ENCODE measurements at regions not wholly inside any gene's neighbourhood (a gene's known extent, or its start where the extent isn't known, plus 50 kb on each side); places are given as distances from the start of the nearest gene placed in this dataset.

DNA sequence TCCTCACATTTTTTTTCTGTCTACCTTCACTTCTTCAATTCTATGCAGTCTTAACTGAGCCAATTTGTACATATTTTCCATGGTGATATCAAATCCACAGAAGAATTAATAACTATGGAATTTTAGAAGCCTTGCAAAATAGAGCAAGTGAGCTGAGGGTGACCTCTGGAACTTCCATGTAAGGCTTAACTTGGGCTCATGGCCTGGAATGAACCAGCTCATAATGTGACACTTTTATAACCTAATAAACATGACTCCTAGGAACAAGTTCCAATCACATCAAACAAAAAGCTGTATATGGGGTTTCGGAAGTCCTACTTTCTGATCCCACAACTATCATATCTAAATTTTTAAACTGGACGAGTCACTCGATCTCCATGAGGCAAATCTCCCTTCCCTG is 232.4 kb downstream of the FOXA2 start:
- Histone ChIP-seq H3K4me1 (peaks cover 0 to 24% (median 0%) of the 10 kb centered on the region in 4 donors), H3K27ac (no peak overlapping the region), H3K27me3 (peaks cover 0 to 3% of the 10 kb centered on the region in 2 donors), H3K36me3 (no peaks in the 10 kb centered on the region), H3K9me3 (no peaks in the 10 kb centered on the region), H3K4me3 (no peak overlapping the region)
- intact Hi-C loops (cut with DNase I; ENCODE audit: low total_unique reads): no loop called here
- no peak for DNase-seq
- TF ChIP-seq, protein P1, sequence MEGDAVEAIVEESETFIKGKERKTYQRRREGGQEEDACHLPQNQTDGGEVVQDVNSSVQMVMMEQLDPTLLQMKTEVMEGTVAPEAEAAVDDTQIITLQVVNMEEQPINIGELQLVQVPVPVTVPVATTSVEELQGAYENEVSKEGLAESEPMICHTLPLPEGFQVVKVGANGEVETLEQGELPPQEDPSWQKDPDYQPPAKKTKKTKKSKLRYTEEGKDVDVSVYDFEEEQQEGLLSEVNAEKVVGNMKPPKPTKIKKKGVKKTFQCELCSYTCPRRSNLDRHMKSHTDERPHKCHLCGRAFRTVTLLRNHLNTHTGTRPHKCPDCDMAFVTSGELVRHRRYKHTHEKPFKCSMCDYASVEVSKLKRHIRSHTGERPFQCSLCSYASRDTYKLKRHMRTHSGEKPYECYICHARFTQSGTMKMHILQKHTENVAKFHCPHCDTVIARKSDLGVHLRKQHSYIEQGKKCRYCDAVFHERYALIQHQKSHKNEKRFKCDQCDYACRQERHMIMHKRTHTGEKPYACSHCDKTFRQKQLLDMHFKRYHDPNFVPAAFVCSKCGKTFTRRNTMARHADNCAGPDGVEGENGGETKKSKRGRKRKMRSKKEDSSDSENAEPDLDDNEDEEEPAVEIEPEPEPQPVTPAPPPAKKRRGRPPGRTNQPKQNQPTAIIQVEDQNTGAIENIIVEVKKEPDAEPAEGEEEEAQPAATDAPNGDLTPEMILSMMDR (IDR thresholded peaks at IDR 0.05): no peak

DNA sequence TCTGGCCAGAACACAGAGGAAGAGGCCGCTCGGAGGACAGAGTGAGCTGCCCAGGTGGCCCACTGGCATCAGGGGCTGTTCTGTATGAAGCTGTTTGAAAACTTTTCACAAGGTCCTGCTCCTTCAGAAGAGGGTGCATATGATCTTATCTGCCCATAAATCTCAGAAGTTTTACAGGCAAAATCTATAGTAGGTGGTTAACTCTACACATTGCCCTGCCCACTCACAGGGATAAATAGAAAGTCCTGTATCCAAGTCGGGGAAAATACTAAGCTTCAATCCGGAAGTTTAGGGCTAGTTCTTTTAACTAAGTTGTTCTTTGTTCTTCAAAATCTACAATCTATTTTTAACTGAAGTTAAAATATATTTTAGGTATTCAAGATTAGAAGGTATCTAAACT is 233.7 kb downstream of the FOXA2 start:
- H3K4me1 ChIP-seq: peaks cover 0 to 24% (median 0%) of the 10 kb centered on the region in 4 donors
- H3K27ac ChIP-seq: no peak overlapping the region
- no peaks in the 10 kb centered on the region for H3K36me3 ChIP-seq
- no peak for DNase-seq
- H3K27me3 ChIP-seq: no peaks in the 10 kb centered on the region
- TF ChIP-seq, protein P1 (IDR thresholded peaks at IDR 0.05): no peak
- no peaks in the 10 kb centered on the region for H3K9me3 ChIP-seq
- no peak overlapping the region for H3K4me3 ChIP-seq
- intact Hi-C loops (cut with DNase I; ENCODE audit: low total_unique reads): no loop called here

DNA sequence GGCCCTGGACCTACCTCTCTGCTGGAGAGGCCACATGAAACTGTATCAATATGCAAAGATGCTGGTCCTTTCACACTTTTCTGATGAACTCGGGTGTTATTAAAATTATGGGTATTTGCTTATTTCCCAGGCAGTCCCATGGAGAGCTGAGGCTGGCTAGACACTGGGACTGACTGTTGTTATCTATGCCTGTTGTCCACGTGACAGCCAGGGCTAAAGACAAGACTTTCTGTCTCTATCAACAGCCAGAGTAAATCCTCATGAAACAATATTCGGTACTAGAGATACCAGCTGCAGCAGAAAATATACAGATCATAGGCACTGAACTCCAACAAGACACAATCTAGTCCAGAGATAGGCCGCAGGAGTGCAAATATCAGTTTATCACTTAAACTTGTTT is 236.4 kb downstream of the FOXA2 start:
- DNase-seq: no peak
- Histone ChIP-seq H3K36me3 (no peaks in the 10 kb centered on the region), H3K4me1 (peaks cover 0 to 24% (median 0%) of the 10 kb centered on the region in 4 donors), H3K9me3 (no peaks in the 10 kb centered on the region), H3K4me3 (no peak overlapping the region), H3K27ac (no peak overlapping the region), H3K27me3 (no peaks in the 10 kb centered on the region)
- TF ChIP-seq, protein P1 (IDR thresholded peaks at IDR 0.05): no peak
- intact Hi-C loops (cut with DNase I; ENCODE audit: low total_unique reads): no loop called here

DNA sequence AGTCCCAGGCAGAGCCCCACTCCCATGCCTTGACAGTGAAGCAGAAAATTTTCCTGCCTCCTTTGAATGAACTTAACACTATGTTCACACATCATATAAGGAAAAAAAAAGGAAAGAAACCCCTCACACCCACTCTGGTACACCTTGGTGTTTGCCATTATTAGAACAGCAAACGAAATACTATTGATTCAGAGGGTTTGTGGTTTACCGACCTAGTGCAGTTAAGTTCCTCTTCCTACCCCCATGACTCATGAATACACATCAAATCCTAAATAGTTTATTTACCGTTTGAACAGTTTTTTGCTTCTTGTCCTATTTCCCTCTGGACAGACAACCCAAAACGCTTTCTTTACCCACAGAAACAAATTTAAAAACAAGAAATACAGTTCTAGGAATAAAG is 237.7 kb downstream of the FOXA2 start:
- Histone ChIP-seq H3K4me3 (no peak overlapping the region), H3K4me1 (peaks cover 0 to 14% (median 0%) of the 10 kb centered on the region in 4 donors), H3K27ac (no peak overlapping the region), H3K27me3 (no peaks in the 10 kb centered on the region), H3K36me3 (no peaks in the 10 kb centered on the region), H3K9me3 (no peaks in the 10 kb centered on the region)
- no peak for DNase-seq
- intact Hi-C loops (cut with DNase I; ENCODE audit: low total_unique reads): no loop called here
- TF ChIP-seq, protein P1 (IDR thresholded peaks at IDR 0.05): no peak

DNA sequence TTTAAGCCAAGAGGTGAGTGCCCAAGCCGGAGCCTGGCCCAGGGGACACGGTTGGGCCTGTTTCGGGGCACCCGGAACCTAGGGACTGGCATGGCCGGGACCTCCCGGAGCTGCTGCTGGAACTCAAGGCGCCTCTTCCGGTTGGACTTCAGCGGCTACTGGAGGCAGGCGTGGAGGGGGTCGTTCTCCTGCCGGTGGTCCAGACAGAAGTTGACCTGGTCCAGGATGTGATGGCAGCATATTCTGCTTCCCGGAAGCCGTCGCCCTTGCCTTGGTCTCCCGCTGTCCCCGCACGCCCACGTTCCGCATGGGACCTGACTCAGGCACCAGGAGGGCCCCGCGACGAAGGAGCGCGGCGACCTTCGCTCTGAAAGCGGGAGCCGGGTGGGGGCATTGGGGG is 240.8 kb downstream of the FOXA2 start:
- intact Hi-C loops (cut with DNase I; ENCODE audit: low total_unique reads): no loop called here
- H3K27ac ChIP-seq: no peak overlapping the region
- H3K4me3 ChIP-seq: no peak overlapping the region
- no peaks in the 10 kb centered on the region for H3K27me3 ChIP-seq
- H3K9me3 ChIP-seq: no peaks in the 10 kb centered on the region
- TF ChIP-seq, protein P1 (IDR thresholded peaks at IDR 0.05): no peak
- peaks cover 0 to 6% (median 0%) of the 10 kb centered on the region in 4 donors for H3K4me1 ChIP-seq
- DNase-seq: no peak
- no peaks in the 10 kb centered on the region for H3K36me3 ChIP-seq

DNA sequence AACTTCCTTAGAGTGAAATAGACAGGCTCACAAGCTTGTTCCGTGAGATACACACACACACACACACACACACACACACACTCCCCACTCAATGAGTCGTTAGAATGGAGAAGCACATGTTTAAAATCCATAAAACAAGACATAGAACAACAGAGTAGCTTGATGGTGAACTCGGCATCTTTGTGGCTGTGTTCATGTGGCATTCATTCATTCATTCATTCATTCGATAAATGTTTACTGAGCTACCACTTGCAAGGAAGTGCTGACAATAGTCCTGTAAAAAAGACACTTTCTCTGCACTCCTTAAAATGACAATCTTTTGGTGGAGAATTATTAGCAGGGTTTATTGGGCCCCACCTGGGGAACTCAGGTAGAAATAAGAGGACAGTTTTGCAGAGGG is 242.0 kb downstream of the FOXA2 start:
- Histone ChIP-seq H3K36me3 (no peaks in the 10 kb centered on the region), H3K4me1 (peaks cover 0 to 6% (median 0%) of the 10 kb centered on the region in 4 donors), H3K27me3 (peaks cover 0 to 3% of the 10 kb centered on the region in 2 donors), H3K4me3 (no peak overlapping the region), H3K9me3 (no peaks in the 10 kb centered on the region), H3K27ac (no peak overlapping the region)
- TF ChIP-seq, protein P1 (IDR thresholded peaks at IDR 0.05): no peak
- DNase-seq: no peak
- intact Hi-C loops (cut with DNase I; ENCODE audit: low total_unique reads): no loop called here
